Panc1 (cell line): ENCODE measurements at regions not wholly inside any gene's neighbourhood (a gene's known extent, or its start where the extent isn't known, plus 50 kb on each side); places are given as distances from the start of the nearest gene placed in this dataset.

Experiments
- POLR2AphosphoS5 ChIP-seq: IDR thresholded peaks from 2 replicates; pipeline ENCODE4 v1.6.1; 2012; ENCODE audit warnings: mild to moderate bottlenecking, low read depth, low read length, moderate library complexity
- TCF7L2 ChIP-seq: IDR thresholded peaks from 2 replicates; pipeline ENCODE4 v1.6.1; 2011; ENCODE audit warnings: mild to moderate bottlenecking, low read depth, low read length, inconsistent platforms
- TF ChIP-seq, protein P1 (sequence below): fragments of 450-650 bp; IDR thresholded peaks from 2 replicates; pipeline ENCODE4 v1.5.1; 2017; ENCODE audit warnings: mild to moderate bottlenecking

DNA sequence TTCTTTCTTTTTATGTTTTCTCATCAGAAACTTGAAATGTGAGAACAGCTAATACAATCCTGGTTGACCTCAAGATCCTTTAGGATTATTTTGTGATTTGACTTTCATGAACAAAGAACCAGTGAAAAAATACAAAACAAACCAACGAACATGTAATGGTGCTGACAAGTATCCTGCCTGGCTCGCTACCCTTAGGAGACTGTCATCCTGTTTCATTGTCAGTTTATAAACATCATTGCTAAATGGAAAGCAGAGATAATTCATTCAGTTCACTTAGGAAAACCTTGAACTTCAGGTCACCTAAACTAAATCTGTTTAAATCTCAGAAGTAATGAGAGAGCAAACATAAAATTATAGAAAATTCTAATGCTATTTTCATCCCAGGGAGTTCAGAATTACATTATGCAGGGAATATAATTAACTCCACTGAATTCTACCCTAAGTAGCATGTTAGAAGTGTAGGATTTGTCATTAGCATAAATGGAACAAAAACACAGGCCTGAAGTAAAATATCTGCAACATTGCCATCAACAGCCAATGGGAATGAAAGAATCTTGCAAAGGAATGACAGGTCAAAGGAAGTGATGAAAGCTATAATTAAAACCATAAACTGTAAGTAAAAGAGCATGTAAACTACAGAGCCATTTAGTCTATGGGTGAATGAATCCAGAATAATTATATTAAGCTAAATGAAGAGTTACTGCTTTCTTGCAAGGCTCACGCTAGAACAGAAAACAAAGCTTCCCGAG lies 401.2 kb upstream of the MANEA start:
- TF ChIP-seq, protein P1, sequence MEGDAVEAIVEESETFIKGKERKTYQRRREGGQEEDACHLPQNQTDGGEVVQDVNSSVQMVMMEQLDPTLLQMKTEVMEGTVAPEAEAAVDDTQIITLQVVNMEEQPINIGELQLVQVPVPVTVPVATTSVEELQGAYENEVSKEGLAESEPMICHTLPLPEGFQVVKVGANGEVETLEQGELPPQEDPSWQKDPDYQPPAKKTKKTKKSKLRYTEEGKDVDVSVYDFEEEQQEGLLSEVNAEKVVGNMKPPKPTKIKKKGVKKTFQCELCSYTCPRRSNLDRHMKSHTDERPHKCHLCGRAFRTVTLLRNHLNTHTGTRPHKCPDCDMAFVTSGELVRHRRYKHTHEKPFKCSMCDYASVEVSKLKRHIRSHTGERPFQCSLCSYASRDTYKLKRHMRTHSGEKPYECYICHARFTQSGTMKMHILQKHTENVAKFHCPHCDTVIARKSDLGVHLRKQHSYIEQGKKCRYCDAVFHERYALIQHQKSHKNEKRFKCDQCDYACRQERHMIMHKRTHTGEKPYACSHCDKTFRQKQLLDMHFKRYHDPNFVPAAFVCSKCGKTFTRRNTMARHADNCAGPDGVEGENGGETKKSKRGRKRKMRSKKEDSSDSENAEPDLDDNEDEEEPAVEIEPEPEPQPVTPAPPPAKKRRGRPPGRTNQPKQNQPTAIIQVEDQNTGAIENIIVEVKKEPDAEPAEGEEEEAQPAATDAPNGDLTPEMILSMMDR, result no peak
- TF ChIP-seq POLR2AphosphoS5, result no peak
- no peak for TF ChIP-seq TCF7L2
